ENCODE measurements at regions not wholly inside any gene's neighbourhood (a gene's known extent, or its start where the extent isn't known, plus 50 kb on each side); places are given as distances from the start of the nearest gene placed in this dataset.

DNA sequence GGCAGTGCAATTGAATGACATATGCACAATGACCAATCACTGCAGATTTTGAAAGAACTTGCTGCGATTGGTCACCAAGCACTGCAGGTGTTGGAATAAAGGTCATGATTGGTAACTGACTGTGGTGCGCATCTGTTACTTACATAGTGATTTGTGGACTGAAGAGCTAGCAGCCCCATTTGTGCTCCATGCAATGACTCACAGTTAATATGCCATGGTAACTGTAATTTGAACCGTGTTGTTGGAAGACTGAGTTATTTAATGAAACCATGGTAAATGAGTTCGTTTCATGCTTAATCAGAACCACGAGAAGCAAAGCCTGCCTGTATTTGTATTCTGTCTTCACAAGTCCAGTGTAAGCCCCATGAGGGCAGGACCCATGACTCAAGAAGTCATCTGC, 220.5 kb downstream of the TJP1 start:
- Mint-ChIP-seq H3K27me3 (ENCODE audit: insufficient read depth) (no peaks in the 10 kb centered on the region; the same call in none of the 2 replicates), H3K27ac (no peak overlapping the region), H3K4me3 (no peak overlapping the region), H3K36me3 (ENCODE audit: low read depth) (no peaks in the 10 kb centered on the region), H3K4me1 (ENCODE audit: low read depth) (peaks cover 13% of the 10 kb centered on the region), H3K9me3 (no peaks in the 10 kb centered on the region)
- TF ChIP-seq, protein P1, sequence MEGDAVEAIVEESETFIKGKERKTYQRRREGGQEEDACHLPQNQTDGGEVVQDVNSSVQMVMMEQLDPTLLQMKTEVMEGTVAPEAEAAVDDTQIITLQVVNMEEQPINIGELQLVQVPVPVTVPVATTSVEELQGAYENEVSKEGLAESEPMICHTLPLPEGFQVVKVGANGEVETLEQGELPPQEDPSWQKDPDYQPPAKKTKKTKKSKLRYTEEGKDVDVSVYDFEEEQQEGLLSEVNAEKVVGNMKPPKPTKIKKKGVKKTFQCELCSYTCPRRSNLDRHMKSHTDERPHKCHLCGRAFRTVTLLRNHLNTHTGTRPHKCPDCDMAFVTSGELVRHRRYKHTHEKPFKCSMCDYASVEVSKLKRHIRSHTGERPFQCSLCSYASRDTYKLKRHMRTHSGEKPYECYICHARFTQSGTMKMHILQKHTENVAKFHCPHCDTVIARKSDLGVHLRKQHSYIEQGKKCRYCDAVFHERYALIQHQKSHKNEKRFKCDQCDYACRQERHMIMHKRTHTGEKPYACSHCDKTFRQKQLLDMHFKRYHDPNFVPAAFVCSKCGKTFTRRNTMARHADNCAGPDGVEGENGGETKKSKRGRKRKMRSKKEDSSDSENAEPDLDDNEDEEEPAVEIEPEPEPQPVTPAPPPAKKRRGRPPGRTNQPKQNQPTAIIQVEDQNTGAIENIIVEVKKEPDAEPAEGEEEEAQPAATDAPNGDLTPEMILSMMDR (IDR thresholded peaks at IDR 0.05): no peak
- no peak for DNase-seq

DNA sequence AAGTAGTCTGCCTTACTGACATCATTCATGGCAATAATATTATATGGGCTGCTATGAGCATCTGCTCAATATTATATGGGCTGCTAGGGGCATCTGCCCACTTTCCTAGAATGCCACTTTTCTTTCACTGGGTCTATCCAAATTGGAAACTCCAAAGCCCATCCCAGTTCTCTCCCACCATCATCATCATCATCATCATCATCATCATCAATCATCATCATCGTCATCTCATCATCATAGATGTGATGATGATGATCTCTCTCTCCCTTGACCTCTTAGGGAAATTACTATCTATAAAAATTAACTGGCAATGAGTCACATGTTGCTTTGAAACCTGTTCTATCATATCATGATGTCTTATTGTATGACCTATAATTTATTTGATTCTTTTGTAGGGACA, 222.0 kb downstream of the TJP1 start:
- peaks cover 26% of the 10 kb centered on the region for H3K4me1 Mint-ChIP-seq (ENCODE audit: low read depth)
- H3K4me3 Mint-ChIP-seq: no peak overlapping the region
- no peak overlapping the region for H3K27ac Mint-ChIP-seq
- H3K9me3 Mint-ChIP-seq: no peaks in the 10 kb centered on the region
- TF ChIP-seq, protein P1 (IDR thresholded peaks at IDR 0.05): no peak
- H3K27me3 Mint-ChIP-seq (ENCODE audit: insufficient read depth): no peaks in the 10 kb centered on the region; the same call in 1 of the 2 replicates
- no peak for DNase-seq
- no peaks in the 10 kb centered on the region for H3K36me3 Mint-ChIP-seq (ENCODE audit: low read depth)

DNA sequence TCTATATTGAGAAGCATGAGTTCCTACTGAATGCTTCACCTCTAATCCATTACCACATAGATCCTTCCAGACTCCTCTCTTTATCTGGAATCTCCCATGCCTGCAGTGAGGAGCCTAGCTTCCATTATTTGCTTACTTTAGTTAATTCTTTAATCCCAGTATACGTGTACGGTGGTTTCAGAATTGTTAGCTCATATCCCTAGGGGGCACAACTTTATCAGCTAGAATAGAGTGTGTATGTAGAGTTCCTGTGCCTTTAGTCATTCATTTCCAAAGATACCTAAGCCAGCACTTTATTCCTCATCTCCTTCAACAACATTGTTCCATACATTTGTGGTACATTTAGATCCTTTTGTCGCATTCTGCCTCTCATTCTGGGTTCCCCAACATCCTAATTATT, 226.0 kb downstream of the TJP1 start:
- TF ChIP-seq, protein P1 (IDR thresholded peaks at IDR 0.05): peak; percentile 84
- Mint-ChIP-seq H3K4me3 (no peak overlapping the region), H3K36me3 (ENCODE audit: low read depth) (no peaks in the 10 kb centered on the region), H3K9me3 (no peaks in the 10 kb centered on the region), H3K27me3 (ENCODE audit: insufficient read depth) (peaks cover 7% of the 10 kb centered on the region), H3K4me1 (ENCODE audit: low read depth) (peaks cover 15% of the 10 kb centered on the region), H3K27ac (no peak overlapping the region)
- peak; percentile 48 for DNase-seq

DNA sequence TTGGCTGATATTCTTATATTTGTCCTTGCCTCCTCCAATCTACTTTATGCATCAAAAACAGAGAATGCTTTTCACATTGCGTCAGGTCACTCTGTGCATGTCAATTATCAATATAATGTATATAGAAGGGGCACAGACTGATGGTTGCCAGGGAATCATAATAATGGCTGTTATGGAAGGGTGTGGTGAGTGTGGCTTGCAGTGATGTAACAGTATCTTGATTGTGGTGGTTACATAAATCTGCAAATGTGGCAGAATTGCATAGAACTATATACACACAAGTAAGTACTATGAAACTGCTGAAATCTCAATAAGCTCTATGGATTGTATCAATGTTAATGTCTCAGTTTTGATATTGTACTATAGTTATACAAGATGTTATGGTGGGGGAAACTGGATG, 228.6 kb downstream of the TJP1 start:
- peaks cover 21% of the 10 kb centered on the region for H3K4me1 Mint-ChIP-seq (ENCODE audit: low read depth)
- no peak overlapping the region for H3K4me3 Mint-ChIP-seq
- no peak overlapping the region for H3K27ac Mint-ChIP-seq
- no peaks in the 10 kb centered on the region for H3K9me3 Mint-ChIP-seq
- H3K36me3 Mint-ChIP-seq (ENCODE audit: low read depth): no peaks in the 10 kb centered on the region
- no peak for DNase-seq
- TF ChIP-seq, protein P1 (IDR thresholded peaks at IDR 0.05): no peak
- H3K27me3 Mint-ChIP-seq (ENCODE audit: insufficient read depth): peaks cover 14% of the 10 kb centered on the region

DNA sequence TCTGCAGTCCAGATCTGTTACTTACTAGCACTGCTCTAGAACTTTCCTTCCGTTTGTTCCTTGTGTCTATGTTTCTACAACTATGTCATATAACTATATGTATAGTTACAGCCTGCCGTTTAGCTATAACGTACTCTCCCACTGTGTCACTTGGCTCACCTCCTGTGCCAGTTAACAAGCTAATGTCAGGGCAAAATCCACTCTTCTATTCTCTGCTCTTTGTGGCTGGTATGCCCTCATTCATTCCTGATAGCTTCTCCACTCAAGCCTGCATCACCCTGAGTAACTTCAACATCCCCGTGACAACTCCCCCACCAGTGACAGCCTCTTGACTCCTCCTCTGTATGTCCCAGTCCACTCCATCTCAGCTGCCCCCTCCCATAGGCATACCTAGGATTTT, 229.2 kb downstream of the TJP1 start:
- H3K9me3 Mint-ChIP-seq: no peaks in the 10 kb centered on the region
- H3K4me3 Mint-ChIP-seq: no peak overlapping the region
- no peak for DNase-seq
- peaks cover 16% of the 10 kb centered on the region for H3K27me3 Mint-ChIP-seq (ENCODE audit: insufficient read depth)
- TF ChIP-seq, protein P1 (IDR thresholded peaks at IDR 0.05): no peak
- peaks cover 21% of the 10 kb centered on the region for H3K4me1 Mint-ChIP-seq (ENCODE audit: low read depth)
- no peak overlapping the region for H3K27ac Mint-ChIP-seq
- no peaks in the 10 kb centered on the region for H3K36me3 Mint-ChIP-seq (ENCODE audit: low read depth)

DNA sequence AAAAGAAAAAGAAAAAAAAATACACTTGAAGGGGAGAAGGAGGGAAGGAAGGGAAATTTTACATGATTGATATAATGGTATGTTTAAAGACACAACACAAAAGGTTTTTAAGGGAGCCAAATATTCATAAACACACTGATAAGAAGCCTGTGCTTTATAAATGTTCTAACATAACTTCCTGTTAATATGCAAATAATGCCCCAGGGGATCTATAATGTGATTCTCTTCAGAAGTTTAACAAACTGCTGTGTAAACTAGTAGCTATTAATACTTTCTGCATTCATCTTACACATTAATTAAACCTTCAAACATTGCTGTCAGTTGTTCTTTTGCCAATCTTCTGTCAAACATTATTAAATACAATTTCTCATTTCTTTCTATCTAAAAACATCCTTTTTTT, 231.6 kb downstream of the TJP1 start:
- H3K4me1 Mint-ChIP-seq (ENCODE audit: low read depth): peaks cover 13% of the 10 kb centered on the region
- H3K9me3 Mint-ChIP-seq: no peaks in the 10 kb centered on the region
- H3K4me3 Mint-ChIP-seq: no peak overlapping the region
- TF ChIP-seq, protein P1 (IDR thresholded peaks at IDR 0.05): no peak
- H3K27me3 Mint-ChIP-seq (ENCODE audit: insufficient read depth): peaks cover 24% of the 10 kb centered on the region
- H3K36me3 Mint-ChIP-seq (ENCODE audit: low read depth): no peaks in the 10 kb centered on the region
- no peak for DNase-seq
- H3K27ac Mint-ChIP-seq: no peak overlapping the region

Measured in HFFc6 (cell line).